ENCODE measurements at regions not wholly inside any gene's neighbourhood (a gene's known extent, or its start where the extent isn't known, plus 50 kb on each side); places are given as distances from the start of the nearest gene placed in this dataset.

- TF ChIP-seq ZFP3 (CRISPR knock-in tag; IDR thresholded peaks at IDR 0.05) (no peak), ESRRG (CRISPR knock-in tag; IDR thresholded peaks at IDR 0.05) (no peak), ARNTL (CRISPR knock-in tag; IDR thresholded peaks at IDR 0.05; ENCODE audit: borderline replicate concordance, low read depth) (no peak), BACH2 (CRISPR knock-in tag; IDR thresholded peaks at IDR 0.05; ENCODE audit: borderline replicate concordance) (no peak), CREB5 (CRISPR knock-in tag; IDR thresholded peaks at IDR 0.05; ENCODE audit: low read depth) (no peak), ISL1 (CRISPR knock-in tag; IDR thresholded peaks at IDR 0.05) (no peak), ZNF8 (CRISPR knock-in tag; IDR thresholded peaks at IDR 0.05) (no peak), RARB (CRISPR knock-in tag; IDR thresholded peaks at IDR 0.05) (no peak), CSRNP3 (CRISPR knock-in tag; IDR thresholded peaks at IDR 0.05) (no peak), SNAI2 (CRISPR knock-in tag; IDR thresholded peaks at IDR 0.05) (no peak), ZFP30 (CRISPR knock-in tag; IDR thresholded peaks at IDR 0.05) (no peak)
- TF ChIP-seq, protein P1, sequence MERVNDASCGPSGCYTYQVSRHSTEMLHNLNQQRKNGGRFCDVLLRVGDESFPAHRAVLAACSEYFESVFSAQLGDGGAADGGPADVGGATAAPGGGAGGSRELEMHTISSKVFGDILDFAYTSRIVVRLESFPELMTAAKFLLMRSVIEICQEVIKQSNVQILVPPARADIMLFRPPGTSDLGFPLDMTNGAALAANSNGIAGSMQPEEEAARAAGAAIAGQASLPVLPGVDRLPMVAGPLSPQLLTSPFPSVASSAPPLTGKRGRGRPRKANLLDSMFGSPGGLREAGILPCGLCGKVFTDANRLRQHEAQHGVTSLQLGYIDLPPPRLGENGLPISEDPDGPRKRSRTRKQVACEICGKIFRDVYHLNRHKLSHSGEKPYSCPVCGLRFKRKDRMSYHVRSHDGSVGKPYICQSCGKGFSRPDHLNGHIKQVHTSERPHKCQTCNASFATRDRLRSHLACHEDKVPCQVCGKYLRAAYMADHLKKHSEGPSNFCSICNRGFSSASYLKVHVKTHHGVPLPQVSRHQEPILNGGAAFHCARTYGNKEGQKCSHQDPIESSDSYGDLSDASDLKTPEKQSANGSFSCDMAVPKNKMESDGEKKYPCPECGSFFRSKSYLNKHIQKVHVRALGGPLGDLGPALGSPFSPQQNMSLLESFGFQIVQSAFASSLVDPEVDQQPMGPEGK (CRISPR knock-in tag; IDR thresholded peaks at IDR 0.05; ENCODE audit: borderline replicate concordance): no peak
- TF ChIP-seq, protein P2, sequence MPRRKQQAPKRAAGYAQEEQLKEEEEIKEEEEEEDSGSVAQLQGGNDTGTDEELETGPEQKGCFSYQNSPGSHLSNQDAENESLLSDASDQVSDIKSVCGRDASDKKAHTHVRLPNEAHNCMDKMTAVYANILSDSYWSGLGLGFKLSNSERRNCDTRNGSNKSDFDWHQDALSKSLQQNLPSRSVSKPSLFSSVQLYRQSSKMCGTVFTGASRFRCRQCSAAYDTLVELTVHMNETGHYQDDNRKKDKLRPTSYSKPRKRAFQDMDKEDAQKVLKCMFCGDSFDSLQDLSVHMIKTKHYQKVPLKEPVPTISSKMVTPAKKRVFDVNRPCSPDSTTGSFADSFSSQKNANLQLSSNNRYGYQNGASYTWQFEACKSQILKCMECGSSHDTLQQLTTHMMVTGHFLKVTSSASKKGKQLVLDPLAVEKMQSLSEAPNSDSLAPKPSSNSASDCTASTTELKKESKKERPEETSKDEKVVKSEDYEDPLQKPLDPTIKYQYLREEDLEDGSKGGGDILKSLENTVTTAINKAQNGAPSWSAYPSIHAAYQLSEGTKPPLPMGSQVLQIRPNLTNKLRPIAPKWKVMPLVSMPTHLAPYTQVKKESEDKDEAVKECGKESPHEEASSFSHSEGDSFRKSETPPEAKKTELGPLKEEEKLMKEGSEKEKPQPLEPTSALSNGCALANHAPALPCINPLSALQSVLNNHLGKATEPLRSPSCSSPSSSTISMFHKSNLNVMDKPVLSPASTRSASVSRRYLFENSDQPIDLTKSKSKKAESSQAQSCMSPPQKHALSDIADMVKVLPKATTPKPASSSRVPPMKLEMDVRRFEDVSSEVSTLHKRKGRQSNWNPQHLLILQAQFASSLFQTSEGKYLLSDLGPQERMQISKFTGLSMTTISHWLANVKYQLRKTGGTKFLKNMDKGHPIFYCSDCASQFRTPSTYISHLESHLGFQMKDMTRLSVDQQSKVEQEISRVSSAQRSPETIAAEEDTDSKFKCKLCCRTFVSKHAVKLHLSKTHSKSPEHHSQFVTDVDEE (CRISPR knock-in tag; IDR thresholded peaks at IDR 0.05): no peak
Observed at GRCh38 chr9:26706223-26706622, 186.4 kb downstream of the CAAP1 start.

Measured in SK-N-SH treated with all-trans-retinoic acid at 6 μM for 48 hours (cell line).